Right cardiac atrium (tissue), 5 donors: ENCODE measurements at regions not wholly inside any gene's neighbourhood (a gene's known extent, or its start where the extent isn't known, plus 50 kb on each side); places are given as distances from the start of the nearest gene placed in this dataset.

Experiments
- ATAC-seq, 2 donors: fragments of 200-7000 bp; cut with Tn5 transposase; one replicate each; pipeline versions ENCODE4 v1.8.0 to v1.9.1; 2020; ENCODE audit warnings: moderate library complexity in 2 of 2, mild to moderate bottlenecking in 1 of 2
- DNase-seq, 3 donors: peaks; one replicate each; pipeline ENCODE4 v3.0.0-alpha.2; 2020
- H3K27ac ChIP-seq: one replicate; pipeline ENCODE4 v1.5.1; 2013; ENCODE audit warnings: mild to moderate bottlenecking, low read length, control low read depth, moderate library complexity
- H3K27me3 ChIP-seq: one replicate; pipeline ENCODE4 v1.6.1; 2013; ENCODE audit not compliant: control insufficient read depth, insufficient read depth
- H3K4me1 ChIP-seq: one replicate; pipeline ENCODE4 v1.6.1; 2013; ENCODE audit warnings: low read length; ENCODE audit not compliant: control insufficient read depth, insufficient read depth
- H3K4me3 ChIP-seq: one replicate; pipeline ENCODE4 v1.5.1; 2013; ENCODE audit warnings: low read length, control low read depth
- H3K9me3 ChIP-seq: one replicate; pipeline ENCODE4 v1.6.1; 2013; ENCODE audit warnings: low read length; ENCODE audit not compliant: control insufficient read depth
- WGBS: extraction: QIAGEN DNeasy Blood & Tissue Kit; methylation state at CpG from one replicate; pipeline ENCODE4 v1.1.7; 2013; 5-methylcytosine and 5-hydroxymethylcytosine counted together
- intact Hi-C, 4 donors: fragments of 100-400 bp; cut with DNase I; formaldehyde crosslinking; loops; one replicate each; pipeline versions ENCODE4 v1.11.0 to v1.14.0; 2022 to 2023
- donor health status: healthy with polysubstance abuse.
- donor health status: DM: no; HTN: yes; CAD: no.
- donor health status: DM: no; HTN: no; CAD: no.
- donor health status: DM: no; HTN: yes; CAD: no; lungs with severe emphysema.
- donor health status: DM: yes; HTN: yes; CAD: no.

- Histone ChIP-seq H3K9me3 (no peaks in the 10 kb centered on the region), H3K27ac (no peak overlapping the region), H3K27me3 (no peaks in the 10 kb centered on the region), H3K4me1 (no peaks in the 10 kb centered on the region), H3K4me3 (no peak overlapping the region)
- WGBS: 30% methylated on average over 3 of the region's 3 CpGs
- ATAC-seq (no peak), DNase-seq (no peak)
- intact Hi-C loops: no loop called here
These were observed 404.4 kb upstream of the ANO3 start for GRCh38 chr11:25927411-25927953.

DNA sequence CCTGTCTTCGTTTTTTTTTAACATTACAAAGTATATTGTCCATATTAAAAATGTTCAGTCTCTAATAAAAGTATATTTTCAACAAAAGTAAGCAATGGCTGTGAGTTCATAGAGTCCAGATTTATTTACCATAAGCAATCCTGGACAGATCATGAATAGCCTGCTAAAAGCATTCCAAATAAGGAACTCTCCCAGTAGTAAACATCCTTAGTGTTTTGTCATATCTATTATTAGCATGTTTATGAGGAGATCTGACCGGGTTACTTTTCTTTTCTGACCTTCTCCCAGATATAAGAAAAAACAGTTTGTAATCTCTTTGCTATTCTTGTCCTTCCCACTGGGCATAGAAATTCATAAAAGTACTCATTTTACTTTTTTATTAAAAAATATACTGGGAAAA, 403.9 kb upstream of the ANO3 start:
- ATAC-seq: no peak
- no peak overlapping the region for H3K4me3 ChIP-seq
- DNase-seq: no peak
- H3K27me3 ChIP-seq: no peaks in the 10 kb centered on the region
- whole genome bisulfite sequencing: 31% methylated on average over 2 of the region's 2 CpGs
- no peak overlapping the region for H3K27ac ChIP-seq
- no peaks in the 10 kb centered on the region for H3K9me3 ChIP-seq
- H3K4me1 ChIP-seq: no peaks in the 10 kb centered on the region
- intact Hi-C loops: no loop called here

- DNase-seq (no peak), ATAC-seq (no peak)
- Histone ChIP-seq H3K27me3 (no peaks in the 10 kb centered on the region), H3K9me3 (no peaks in the 10 kb centered on the region), H3K4me1 (no peaks in the 10 kb centered on the region), H3K27ac (no peak overlapping the region), H3K4me3 (no peak overlapping the region)
- intact Hi-C loops: no loop called here
- WGBS: 64% methylated on average over 1 of the region's 1 CpG
These were observed 393.0 kb upstream of the ANO3 start for GRCh38 chr11:25938952-25939351.

DNA sequence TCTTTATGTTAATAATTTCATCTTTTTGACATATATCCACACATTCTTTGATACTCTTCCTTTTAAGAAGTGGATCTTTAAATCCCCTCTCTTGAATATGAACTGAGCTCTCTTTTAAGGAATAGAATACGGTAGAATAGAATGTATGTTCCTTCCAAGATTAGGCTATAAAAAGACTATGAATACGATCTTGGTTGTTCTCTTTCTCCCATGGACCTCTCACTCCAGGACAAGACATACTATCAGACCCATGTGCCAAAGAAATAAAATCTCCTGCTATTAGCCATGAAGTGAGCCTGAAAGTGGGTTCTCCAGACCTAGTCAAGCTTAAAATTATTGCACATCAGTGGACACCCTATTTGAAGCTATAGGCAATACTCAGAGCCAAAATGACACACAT, 392.2 kb upstream of the ANO3 start:
- ATAC-seq: no peak
- no peaks in the 10 kb centered on the region for H3K9me3 ChIP-seq
- DNase-seq: no peak
- 69% methylated on average over 2 of the region's 2 CpGs for WGBS
- no peak overlapping the region for H3K4me3 ChIP-seq
- H3K27ac ChIP-seq: no peak overlapping the region
- H3K27me3 ChIP-seq: no peaks in the 10 kb centered on the region
- intact Hi-C loops: no loop called here
- no peaks in the 10 kb centered on the region for H3K4me1 ChIP-seq

GRCh38 chr11:25941353-25941752, 390.6 kb upstream of the ANO3 start:
- DNase-seq: no peak
- intact Hi-C loops: no loop called here
- no peak overlapping the region for H3K4me3 ChIP-seq
- no peaks in the 10 kb centered on the region for H3K4me1 ChIP-seq
- no peaks in the 10 kb centered on the region for H3K9me3 ChIP-seq
- H3K27ac ChIP-seq: no peak overlapping the region
- H3K27me3 ChIP-seq: no peaks in the 10 kb centered on the region
- ATAC-seq: no peak
- WGBS: 75% methylated on average over 1 of the region's 1 CpG

DNA sequence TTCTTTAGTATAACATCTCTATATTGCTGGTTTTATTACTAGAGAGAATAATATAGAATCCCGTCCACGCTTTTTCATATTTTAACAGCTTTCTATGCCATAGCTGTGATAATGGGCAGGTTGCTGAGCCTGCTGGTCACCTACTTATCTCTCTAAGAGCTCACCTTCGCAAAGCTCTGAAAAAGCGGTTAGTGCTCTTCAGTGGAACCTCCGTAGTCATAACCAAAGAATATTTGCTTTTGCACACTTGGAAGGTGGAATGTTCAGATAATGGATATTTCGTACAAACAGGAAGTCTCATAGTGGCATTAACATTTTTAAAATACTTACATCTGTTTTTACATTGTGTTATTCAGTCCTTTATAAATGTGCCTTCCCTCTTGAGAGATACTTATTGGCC, 388.9 kb upstream of the ANO3 start:
- no peak overlapping the region for H3K27ac ChIP-seq
- DNase-seq (no peak), ATAC-seq (no peak)
- H3K4me1 ChIP-seq: no peaks in the 10 kb centered on the region
- 89% methylated on average over 6 of the region's 6 CpGs for WGBS
- intact Hi-C loops: no loop called here
- no peaks in the 10 kb centered on the region for H3K9me3 ChIP-seq
- no peaks in the 10 kb centered on the region for H3K27me3 ChIP-seq
- H3K4me3 ChIP-seq: no peak overlapping the region

DNA sequence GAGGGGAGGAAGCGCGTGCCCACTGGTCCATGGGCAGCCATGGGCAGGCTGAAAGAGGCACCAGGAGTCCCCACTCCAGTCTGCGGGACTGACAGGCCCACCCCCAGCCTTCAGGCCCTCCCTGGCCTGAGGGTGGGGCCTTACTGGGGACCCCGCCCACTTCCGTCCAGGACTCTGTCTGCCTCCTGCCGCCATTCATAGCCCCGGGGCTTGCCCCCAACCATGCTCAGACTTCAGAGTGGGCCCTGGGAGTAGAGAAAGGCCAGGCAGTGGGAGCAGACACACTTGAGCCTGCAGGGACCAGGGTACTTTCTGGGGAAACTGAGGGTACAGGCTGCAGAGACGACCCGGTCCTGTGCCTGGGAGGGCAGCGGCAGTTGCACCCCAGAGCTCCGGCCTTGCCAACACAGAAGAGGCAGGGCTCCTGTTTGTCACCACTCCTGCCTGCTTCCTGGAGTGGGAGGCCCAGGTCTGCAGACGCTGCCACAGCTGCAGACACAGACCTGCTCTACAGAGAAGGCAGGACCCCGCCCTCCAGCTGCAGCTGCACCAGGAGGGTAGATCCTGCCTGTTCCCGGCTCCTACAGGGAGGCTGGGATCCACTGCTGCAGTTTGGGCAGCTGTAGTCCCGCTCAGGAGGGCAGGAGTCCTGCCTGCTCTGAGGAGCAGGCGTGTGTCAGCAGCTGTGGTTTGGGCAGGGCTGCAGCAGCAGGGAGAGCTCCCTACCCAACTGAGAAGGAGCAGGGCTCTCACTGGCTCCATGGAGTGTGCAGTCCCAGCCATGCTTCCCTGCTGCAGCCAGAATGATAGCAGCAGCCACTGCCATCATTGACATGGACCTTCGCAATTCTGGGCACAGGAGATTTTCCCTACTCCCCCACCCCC, 387.9 kb upstream of the ANO3 start:
- Histone ChIP-seq H3K27ac (no peak overlapping the region), H3K4me1 (no peaks in the 10 kb centered on the region), H3K9me3 (no peaks in the 10 kb centered on the region), H3K4me3 (no peak overlapping the region), H3K27me3 (no peaks in the 10 kb centered on the region)
- WGBS: 92% methylated on average over 17 of the region's 17 CpGs
- DNase-seq (no peak), ATAC-seq (no peak)
- intact Hi-C loops: no loop called here

DNA sequence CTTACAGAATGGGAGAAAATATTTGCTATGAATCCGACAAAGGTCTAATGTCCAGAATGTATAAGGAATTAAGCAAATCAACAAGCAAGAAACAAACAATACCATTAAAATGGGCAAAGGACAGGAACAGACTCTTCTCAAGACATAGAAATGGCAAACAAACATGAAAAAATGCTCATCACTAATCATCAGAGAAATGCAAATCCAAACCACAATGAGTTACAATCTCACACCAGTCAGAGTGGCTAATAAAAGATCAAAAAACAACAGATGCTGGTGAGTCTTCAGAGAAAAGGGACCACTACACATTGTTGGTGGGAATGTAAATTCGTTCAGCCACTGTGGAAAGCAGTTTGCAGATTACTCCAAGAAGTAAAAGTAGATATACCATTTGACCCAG, 382.0 kb upstream of the ANO3 start:
- ATAC-seq (no peak), DNase-seq (no peak)
- intact Hi-C loops: no loop called here
- Histone ChIP-seq H3K4me1 (no peaks in the 10 kb centered on the region), H3K4me3 (no peak overlapping the region), H3K9me3 (no peaks in the 10 kb centered on the region), H3K27me3 (no peaks in the 10 kb centered on the region), H3K27ac (no peak overlapping the region)
- WGBS: 81% methylated on average over 2 of the region's 2 CpGs

GRCh38 chr11:25953006-25953405, 378.9 kb upstream of the ANO3 start:
- WGBS: 88% methylated on average over 3 of the region's 3 CpGs
- no peaks in the 10 kb centered on the region for H3K27me3 ChIP-seq
- no peaks in the 10 kb centered on the region for H3K9me3 ChIP-seq
- ATAC-seq (no peak), DNase-seq (no peak)
- H3K4me3 ChIP-seq: no peak overlapping the region
- intact Hi-C loops: no loop called here
- no peak overlapping the region for H3K27ac ChIP-seq
- H3K4me1 ChIP-seq: no peaks in the 10 kb centered on the region

DNA sequence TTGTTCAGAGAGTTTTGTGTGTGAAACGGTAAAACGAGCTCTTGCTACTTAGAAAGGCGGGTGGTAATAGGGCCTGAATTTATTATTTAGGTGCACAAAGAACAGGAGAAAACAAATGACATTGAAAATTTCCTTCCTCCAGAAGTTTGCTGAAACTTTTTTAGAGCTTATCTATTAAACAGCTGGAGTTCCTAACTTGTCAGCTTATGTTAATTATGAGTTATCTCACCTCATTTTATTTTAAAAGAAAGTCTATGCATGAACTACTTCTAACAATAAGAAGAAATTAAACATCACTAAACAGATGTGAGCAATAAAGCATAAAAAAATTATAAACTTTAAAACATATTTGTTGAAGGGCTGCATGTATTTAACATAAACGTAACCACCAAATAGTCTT, 373.9 kb upstream of the ANO3 start:
- Histone ChIP-seq H3K4me1 (no peaks in the 10 kb centered on the region), H3K27me3 (no peaks in the 10 kb centered on the region), H3K27ac (no peak overlapping the region), H3K4me3 (no peak overlapping the region), H3K9me3 (no peaks in the 10 kb centered on the region)
- intact Hi-C loops: no loop called here
- ATAC-seq (no peak), DNase-seq (no peak)
- WGBS: 53% methylated on average over 4 of the region's 4 CpGs

- ATAC-seq (no peak), DNase-seq (no peak)
- H3K9me3 ChIP-seq: no peaks in the 10 kb centered on the region
- H3K4me1 ChIP-seq: no peaks in the 10 kb centered on the region
- intact Hi-C loops: no loop called here
- no peak overlapping the region for H3K4me3 ChIP-seq
- no peaks in the 10 kb centered on the region for H3K27me3 ChIP-seq
- H3K27ac ChIP-seq: no peak overlapping the region
- 49% methylated on average over 4 of the region's 4 CpGs for WGBS
These were observed 370.4 kb upstream of the ANO3 start for GRCh38 chr11:25961539-25961938.
